Fibroblast of mammary gland (primary cell): ENCODE measurements at regions not wholly inside any gene's neighbourhood (a gene's known extent, or its start where the extent isn't known, plus 50 kb on each side); places are given as distances from the start of the nearest gene placed in this dataset.
A peak's percentile ranks its signal among the peaks of the same experiment; 100 is the strongest.

Source experiments
- DNase-seq: peaks from one replicate; pipeline ENCODE4 v3.0.0-alpha.2; 2010; ENCODE audit warnings: low read depth
- H3K4me3 ChIP-seq: 2 replicates; pipeline ENCODE4 v1.5.1; 2011; ENCODE audit warnings: low read depth, mild to moderate bottlenecking, low read length, moderate library complexity; ENCODE audit not compliant: control insufficient read depth
- CTCF ChIP-seq: conservative IDR thresholded peaks from 2 replicates; pipeline ENCODE4 v1.5.1; 2011; ENCODE audit warnings: low read depth, low read length, inconsistent platforms; ENCODE audit not compliant: control insufficient read depth, insufficient read depth

- no peak for TF ChIP-seq CTCF
- no peak overlapping the region for H3K4me3 ChIP-seq
- DNase-seq, result peak; percentile 19
These were observed 85.9 kb upstream of the ACSL3 start for GRCh38 chr2:222774941-222775340.

- no peak overlapping the region for H3K4me3 ChIP-seq
- DNase-seq, result no peak
- TF ChIP-seq CTCF, result no peak
These were observed 84.0 kb upstream of the ACSL3 start for GRCh38 chr2:222776792-222777191.

DNA sequence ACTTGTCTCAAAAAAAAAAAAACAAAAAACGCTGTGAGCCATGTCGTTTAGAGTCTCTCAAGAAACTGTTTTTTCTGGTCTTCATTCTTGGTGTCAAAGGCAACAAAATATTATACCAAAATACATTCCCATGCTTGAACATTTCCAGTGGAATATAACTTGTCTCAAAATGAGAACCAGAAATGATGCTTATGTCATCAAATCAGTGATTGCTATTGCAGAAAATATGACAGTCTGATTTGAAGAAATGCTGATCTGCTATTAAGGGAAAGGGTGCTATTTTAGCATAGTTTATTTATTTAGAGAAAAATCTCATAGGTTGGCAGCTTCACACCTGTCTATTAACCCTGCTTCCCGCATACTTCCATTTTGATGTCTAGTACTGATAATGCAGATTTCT is 82.4 kb upstream of the ACSL3 start:
- no peak overlapping the region for H3K4me3 ChIP-seq
- DNase-seq, result no peak
- TF ChIP-seq CTCF, result no peak

- TF ChIP-seq CTCF, result no peak
- no peak for DNase-seq
- H3K4me3 ChIP-seq, result no peak overlapping the region
These were observed 81.5 kb upstream of the ACSL3 start for GRCh38 chr2:222779145-222779832.

- DNase-seq, result no peak
- TF ChIP-seq CTCF, result no peak
- no peak overlapping the region for H3K4me3 ChIP-seq
These were observed 80.8 kb upstream of the ACSL3 start for GRCh38 chr2:222780051-222780450.

- no peak overlapping the region for H3K4me3 ChIP-seq
- DNase-seq, result peak; percentile 14
- TF ChIP-seq CTCF, result no peak
These were observed 78.6 kb upstream of the ACSL3 start for GRCh38 chr2:222782201-222782730.
